C4-2B (cell line): ENCODE measurements at regions not wholly inside any gene's neighbourhood (a gene's known extent, or its start where the extent isn't known, plus 50 kb on each side); places are given as distances from the start of the nearest gene placed in this dataset.

Source experiments
- ZFX ChIP-seq: fragments of 450-650 bp; IDR thresholded peaks from 2 replicates; pipeline ENCODE4 v1.6.1; 2017
- TF ChIP-seq, protein P1 (sequence below): fragments of 450-650 bp; conservative IDR thresholded peaks from 2 replicates; pipeline ENCODE4 v1.5.1; 2017; ENCODE audit warnings: mild to moderate bottlenecking

GRCh38 chr1:239575113-239575512 is 188.7 kb downstream of the CHRM3 start:
- TF ChIP-seq, protein P1, sequence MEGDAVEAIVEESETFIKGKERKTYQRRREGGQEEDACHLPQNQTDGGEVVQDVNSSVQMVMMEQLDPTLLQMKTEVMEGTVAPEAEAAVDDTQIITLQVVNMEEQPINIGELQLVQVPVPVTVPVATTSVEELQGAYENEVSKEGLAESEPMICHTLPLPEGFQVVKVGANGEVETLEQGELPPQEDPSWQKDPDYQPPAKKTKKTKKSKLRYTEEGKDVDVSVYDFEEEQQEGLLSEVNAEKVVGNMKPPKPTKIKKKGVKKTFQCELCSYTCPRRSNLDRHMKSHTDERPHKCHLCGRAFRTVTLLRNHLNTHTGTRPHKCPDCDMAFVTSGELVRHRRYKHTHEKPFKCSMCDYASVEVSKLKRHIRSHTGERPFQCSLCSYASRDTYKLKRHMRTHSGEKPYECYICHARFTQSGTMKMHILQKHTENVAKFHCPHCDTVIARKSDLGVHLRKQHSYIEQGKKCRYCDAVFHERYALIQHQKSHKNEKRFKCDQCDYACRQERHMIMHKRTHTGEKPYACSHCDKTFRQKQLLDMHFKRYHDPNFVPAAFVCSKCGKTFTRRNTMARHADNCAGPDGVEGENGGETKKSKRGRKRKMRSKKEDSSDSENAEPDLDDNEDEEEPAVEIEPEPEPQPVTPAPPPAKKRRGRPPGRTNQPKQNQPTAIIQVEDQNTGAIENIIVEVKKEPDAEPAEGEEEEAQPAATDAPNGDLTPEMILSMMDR = no peak
- TF ChIP-seq ZFX = no peak
